ENCODE measurements at regions not wholly inside any gene's neighbourhood (a gene's known extent, or its start where the extent isn't known, plus 50 kb on each side); places are given as distances from the start of the nearest gene placed in this dataset.

- no peak for DNase-seq (ENCODE audit: low spot score)
Measured at GRCh38 chr4:112894951-112895350, 154.5 kb upstream of the ANK2 start.

DNA sequence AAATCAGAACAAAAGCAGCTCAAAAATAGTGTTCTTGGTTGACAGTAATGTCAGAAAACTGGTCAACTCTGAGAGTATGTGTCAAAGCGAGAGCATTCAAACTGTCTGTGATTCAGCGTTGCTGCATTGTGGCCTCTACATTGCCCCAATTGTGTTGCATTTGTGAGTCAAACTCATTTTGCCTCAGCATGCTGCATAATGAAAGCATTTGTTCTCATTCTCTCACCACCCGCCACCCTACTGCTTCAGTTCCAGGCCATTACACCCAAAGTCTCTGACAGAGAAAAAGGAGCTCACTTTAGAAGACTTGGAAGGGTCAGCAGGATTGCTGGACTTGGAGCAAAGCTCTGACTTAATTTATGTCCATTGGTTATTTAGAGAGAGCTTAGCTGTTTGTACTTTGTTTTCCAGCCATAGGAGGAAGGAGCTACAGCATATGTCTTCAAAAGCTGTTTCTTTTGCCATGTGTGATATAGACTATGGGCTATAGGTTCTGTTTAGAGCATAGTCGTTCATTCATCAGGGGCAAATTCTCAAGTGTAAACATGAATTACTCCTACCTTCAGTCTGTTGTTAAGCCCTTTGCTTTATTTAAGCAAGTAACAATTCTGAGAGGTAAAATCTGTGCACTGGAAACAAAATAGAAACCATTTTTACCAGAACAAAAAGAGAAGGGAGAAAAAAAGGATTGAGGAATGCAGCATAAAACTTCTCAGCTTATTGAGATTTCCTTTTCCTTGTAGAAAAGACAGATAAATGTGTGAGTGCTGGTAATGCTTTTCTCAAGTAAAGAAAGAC, 153.4 kb upstream of the ANK2 start:
- no peak for DNase-seq (ENCODE audit: low spot score)

- no peak for DNase-seq (ENCODE audit: low spot score)
Measured at GRCh38 chr4:112896609-112897190, 152.8 kb upstream of the ANK2 start.

GRCh38 chr4:112897543-112897942, 151.9 kb upstream of the ANK2 start:
- no peak for DNase-seq (ENCODE audit: low spot score)

GRCh38 chr4:112898357-112899141, 150.9 kb upstream of the ANK2 start:
- DNase-seq (ENCODE audit: low spot score): no peak

- no peak for DNase-seq (ENCODE audit: low spot score)
Measured at GRCh38 chr4:112900416-112900815, 149.0 kb upstream of the ANK2 start.

DNA sequence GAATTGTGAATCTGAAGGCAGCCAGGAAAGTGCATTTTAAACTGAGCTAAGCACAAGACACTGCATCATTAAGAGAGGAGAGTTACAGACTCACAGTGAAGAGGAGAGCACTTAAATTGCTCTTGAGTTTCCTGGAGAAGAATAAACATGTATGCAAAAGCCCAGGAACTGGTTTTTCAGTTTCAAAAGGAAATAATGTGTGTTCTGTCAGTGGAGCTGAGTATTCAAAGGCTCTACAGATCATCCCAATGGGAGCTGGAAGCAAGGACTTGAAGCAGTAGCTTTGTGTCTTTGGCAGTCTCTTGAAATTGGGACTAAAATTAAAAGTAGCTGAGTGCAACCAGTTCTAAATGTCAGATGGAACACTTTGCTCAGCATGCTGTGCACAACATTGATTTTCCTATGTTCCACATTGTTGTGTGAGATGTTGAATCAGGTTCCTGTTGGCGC, 147.5 kb upstream of the ANK2 start:
- DNase-seq (ENCODE audit: low spot score): no peak

DNA sequence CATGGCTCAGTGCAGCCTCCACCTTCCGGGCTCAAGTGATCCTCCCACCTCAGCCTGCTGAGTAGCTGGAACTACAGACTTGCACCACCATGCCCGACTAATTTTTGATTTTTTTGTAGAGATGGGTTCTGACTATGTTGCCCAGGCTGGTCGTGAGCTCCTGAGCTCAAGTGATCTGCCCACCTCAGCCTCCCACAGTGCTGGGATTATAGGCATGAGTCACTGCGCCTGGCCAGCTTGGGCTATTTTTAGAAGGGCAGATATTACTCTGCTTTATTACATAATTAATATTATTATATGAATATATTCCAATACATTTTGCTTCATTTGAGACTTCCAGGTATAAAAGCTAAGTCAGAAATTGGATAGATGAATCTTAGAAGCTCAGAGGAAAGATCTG, 143.7 kb upstream of the ANK2 start:
- no peak for DNase-seq (ENCODE audit: low spot score)

- no peak for DNase-seq (ENCODE audit: low spot score)
Measured at GRCh38 chr4:112908511-112908910, 140.9 kb upstream of the ANK2 start.

DNA sequence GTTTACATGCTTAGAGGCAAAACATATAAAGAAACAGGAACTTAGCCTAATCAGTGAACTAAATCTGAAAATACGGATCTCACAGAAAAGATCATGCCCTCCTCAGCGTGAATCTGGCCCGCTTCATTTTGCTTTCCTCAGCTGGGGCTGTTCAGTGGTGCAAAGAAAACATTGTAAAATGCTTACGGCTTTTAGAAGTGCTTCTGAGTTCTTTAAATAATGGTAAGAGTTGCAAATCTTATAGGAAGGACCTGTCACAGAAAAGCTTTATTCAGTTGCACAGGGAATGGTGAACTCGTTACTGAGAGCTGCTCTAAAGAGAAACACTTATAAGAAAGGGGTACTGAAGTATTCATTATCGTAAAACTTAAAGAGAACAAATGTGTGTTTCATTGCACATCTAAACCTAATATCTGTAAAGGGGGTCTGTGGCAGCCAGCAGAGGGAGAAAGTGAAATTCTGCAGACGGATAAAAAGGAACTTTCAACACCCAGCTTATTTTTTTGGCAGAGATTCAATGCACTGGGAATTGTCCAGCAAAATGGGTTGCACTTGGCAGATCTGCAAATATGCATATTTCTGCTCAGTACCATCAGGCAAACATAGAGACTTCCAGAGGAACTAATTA, 139.2 kb upstream of the ANK2 start:
- DNase-seq (ENCODE audit: low spot score): peak; percentile 17

GRCh38 chr4:112916868-112917267, 132.6 kb upstream of the ANK2 start:
- peak; percentile 31 for DNase-seq (ENCODE audit: low spot score)

DNA sequence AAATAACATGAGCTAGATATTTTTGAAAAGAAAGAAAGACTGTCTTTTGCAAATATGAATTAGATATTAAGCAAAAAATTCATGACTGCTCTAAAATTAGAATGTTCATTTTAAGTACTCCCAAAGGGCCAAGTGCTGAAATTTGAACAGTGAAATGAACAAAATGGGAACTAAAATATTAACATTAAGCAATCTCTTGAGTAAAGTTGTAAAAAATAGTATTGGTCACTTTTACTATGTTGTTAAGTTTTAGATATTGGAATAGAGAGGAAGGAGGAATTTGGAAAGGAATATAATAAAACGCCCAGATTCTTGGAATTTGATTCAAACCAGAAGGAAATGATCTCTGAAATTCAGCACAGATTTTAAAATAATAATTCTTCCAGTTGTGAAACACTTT, 125.9 kb upstream of the ANK2 start:
- no peak for DNase-seq (ENCODE audit: low spot score)

DNA sequence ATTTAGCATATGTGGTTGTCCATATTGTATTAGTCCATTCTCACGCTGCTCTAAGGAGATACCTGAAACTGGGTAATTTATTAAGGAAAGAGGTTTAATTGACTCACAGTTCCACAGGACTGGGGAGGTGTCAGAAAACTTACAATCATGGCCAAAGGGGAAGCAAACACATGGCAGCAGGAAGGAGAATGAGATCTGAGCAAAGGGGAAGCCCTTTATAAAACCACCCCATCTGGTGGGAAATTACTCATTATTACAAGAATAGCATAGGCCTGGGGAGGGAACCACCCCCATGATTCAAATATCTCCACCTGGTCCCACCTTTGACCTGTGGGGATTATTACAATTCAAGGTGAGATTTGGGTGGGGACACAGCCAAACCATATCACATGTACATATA, 122.6 kb upstream of the ANK2 start:
- no peak for DNase-seq (ENCODE audit: low spot score)

- DNase-seq (ENCODE audit: low spot score): no peak
Measured at GRCh38 chr4:112927544-112927943, 121.9 kb upstream of the ANK2 start.

DNA sequence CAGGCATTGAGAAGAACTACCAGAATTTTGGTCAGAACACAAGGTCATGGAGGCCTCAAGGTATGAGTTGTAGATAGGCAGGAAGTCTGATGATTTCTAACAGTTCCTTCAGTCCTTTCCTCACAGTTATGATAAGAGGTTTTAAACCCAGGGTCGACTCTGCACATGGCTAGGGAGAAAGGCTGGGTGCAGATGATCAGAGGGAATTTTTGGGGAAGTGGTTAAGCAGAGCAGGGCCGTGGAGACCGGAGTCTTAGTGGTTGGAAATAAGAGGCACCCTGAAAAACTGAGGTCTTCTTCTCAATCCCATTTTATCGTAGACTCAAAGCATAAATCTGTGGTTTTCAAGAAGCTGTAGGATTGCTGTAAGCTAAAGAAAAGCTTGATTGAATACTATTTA, 118.5 kb upstream of the ANK2 start:
- DNase-seq (ENCODE audit: low spot score): no peak

DNA sequence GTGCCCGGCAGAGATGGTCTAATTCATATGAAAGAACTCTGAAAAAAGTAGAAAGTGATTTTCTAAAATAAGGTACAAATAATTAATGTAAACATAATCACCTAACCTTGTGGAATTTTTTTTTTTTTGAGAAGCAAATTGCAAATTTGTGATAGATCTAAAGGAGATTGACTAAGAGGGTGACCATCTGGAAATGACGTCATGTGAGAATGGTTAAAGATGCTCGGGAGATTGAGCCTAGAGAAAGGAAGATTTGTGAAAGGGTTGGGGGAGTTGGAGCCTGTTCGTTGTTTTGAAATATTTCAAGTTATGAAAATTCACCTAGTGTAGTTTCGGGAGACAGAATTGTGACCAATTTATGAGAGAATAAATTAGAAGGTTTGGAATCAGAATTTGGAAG, 115.7 kb upstream of the ANK2 start:
- no peak for DNase-seq (ENCODE audit: low spot score)

GRCh38 chr4:112938461-112939058, 110.9 kb upstream of the ANK2 start:
- DNase-seq (ENCODE audit: low spot score): peak; percentile 21

- DNase-seq (ENCODE audit: low spot score): no peak
Measured at GRCh38 chr4:112939901-112940300, 109.6 kb upstream of the ANK2 start.

GRCh38 chr4:112940336-112940735, 109.1 kb upstream of the ANK2 start:
- DNase-seq (ENCODE audit: low spot score): no peak

DNA sequence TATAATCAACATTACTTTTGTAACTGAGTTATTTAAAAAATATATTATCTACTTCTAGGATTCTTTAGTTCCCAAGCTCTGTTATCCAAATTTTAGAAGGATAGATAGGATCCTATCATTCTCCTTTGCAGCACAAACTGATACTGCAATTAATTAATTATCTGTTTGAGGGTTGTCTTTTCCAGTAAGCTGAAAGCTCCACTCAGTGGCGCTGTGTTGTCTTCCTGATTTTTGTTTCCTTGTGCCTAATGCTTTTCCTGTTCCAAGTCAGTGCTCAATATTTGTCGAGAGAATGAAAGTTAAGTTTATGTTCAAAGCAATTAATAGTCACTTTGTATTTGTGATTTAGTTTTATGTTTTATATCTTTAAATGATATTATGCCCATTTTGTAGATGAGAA, 107.4 kb upstream of the ANK2 start:
- no peak for DNase-seq (ENCODE audit: low spot score)

DNA sequence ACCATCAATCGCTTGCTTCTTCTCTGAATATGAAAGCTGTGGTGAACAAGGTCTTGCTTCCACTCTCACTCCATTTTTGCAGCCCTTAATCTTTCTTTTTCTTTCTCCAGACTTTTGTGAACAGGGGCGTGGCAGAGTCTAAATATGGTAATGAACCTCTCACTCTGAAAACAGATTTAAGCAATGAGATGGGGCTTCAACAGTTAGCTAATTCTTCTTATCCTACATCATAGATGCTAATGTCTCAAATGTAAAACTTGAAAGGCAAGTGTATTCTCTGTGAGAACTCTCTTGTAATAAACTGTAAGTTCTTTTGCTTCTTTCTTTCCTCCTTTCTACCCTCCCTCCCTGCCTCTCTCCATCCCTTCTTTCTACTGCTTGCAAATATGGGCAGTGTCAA, 106.5 kb upstream of the ANK2 start:
- no peak for DNase-seq (ENCODE audit: low spot score)

- DNase-seq (ENCODE audit: low spot score): no peak
Measured at GRCh38 chr4:112944006-112944405, 105.4 kb upstream of the ANK2 start.

Data from hepatic stellate cell (primary cell).